GM12878 (cell line): ENCODE measurements at regions not wholly inside any gene's neighbourhood (a gene's known extent, or its start where the extent isn't known, plus 50 kb on each side); places are given as distances from the start of the nearest gene placed in this dataset.

ENCODE experiments used
- ATAC-seq: fragments of 200-7000 bp; cut with Tn5 transposase; 3 replicates; pipeline ENCODE4 v1.9.1; 2020; ENCODE audit warnings: mild to moderate bottlenecking, moderate library complexity
- BruUV-seq: library from RNA; stranded (reverse); fragments of 400-500 nt; replicated peaks from 2 replicates; lab custom pipeline; 2021; lab: Mats Ljungman, UMichigan
- CTCF ChIA-PET: fragments of 300-600 bp; sonication (Branson Sonifier 250); formaldehyde crosslinking; extraction: SDS; loops from one replicate; lab custom pipeline; 2021; ENCODE audit warnings: inconsistent platforms; lab: Yijun Ruan, JAX
- POLR2A ChIA-PET: fragments of 350-600 bp; formaldehyde crosslinking; extraction: SDS; loops from one replicate; lab custom pipeline; 2021; ENCODE audit warnings: inconsistent platforms; lab: Charles Lee
- RAD21 ChIA-PET: fragments of 300-600 bp; sonication (Branson Sonifier 250); formaldehyde crosslinking; loops from one replicate; lab custom pipeline; 2023; ENCODE audit warnings: antibody characterized with exemption; ENCODE audit not compliant: unreplicated experiment; lab: Charles Lee
- SMC1A ChIA-PET: fragments of 300-600 bp; sonication (Branson Sonifier 250); formaldehyde crosslinking; loops from one replicate; lab custom pipeline; 2023; ENCODE audit not compliant: unreplicated experiment, uncharacterized antibody; lab: Charles Lee
- DNase-seq: peaks from one replicate; pipeline ENCODE4 v3.0.0-alpha.2; 2011; ENCODE audit warnings: low read depth, low spot score
- FAIRE-seq: peaks from 3 replicates; lab custom pipeline; 2011; peaks lifted over from hg19 to GRCh38; lab: Jason Lieb, UNC
- H2AFZ ChIP-seq: 2 replicates; pipeline ENCODE4 v1.6.0; 2011; ENCODE audit warnings: low read depth, low read length, control low read depth; ENCODE audit not compliant: control insufficient read depth
- H3K27ac ChIP-seq: 2 replicates; pipeline ENCODE4 v1.5.1; 2011; ENCODE audit warnings: control low read depth; ENCODE audit not compliant: control insufficient read depth, insufficient read depth
- H3K27me3 ChIP-seq, 2 experiments: replicated peaks in 1 of 2; 2 replicates each; pipeline versions ENCODE4 v1.6.0 to v1.6.1; 2011; ENCODE audit warnings: low read length in 1 of 2; ENCODE audit not compliant: control insufficient read depth in 2 of 2, insufficient read depth in 2 of 2
- H3K36me3 ChIP-seq, 2 experiments: 2 replicates each; pipeline ENCODE4 v1.5.1; 2011; ENCODE audit warnings: low read length in 1 of 2; ENCODE audit not compliant: control insufficient read depth in 2 of 2, insufficient read depth in 2 of 2
- H3K4me1 ChIP-seq: 2 replicates; pipeline ENCODE4 v1.6.1; 2011; ENCODE audit warnings: mild to moderate bottlenecking, low read length, moderate library complexity, mixed read lengths; ENCODE audit not compliant: control insufficient read depth, insufficient read depth
- H3K4me2 ChIP-seq: 2 replicates; pipeline ENCODE4 v1.6.0; 2011; ENCODE audit warnings: control low read depth; ENCODE audit not compliant: control insufficient read depth, insufficient read depth
- H3K4me3 ChIP-seq: fragments of 200-600 bp; sonication (generic); 2 replicates; pipeline ENCODE4 v1.5.1; 2016
- H3K79me2 ChIP-seq: 2 replicates; pipeline ENCODE4 v1.6.0; 2011; ENCODE audit warnings: low read length; ENCODE audit not compliant: control insufficient read depth, insufficient read depth
- H3K9ac ChIP-seq: 2 replicates; pipeline ENCODE4 v1.8.0; 2011; ENCODE audit warnings: low read length, control low read depth, mixed read lengths; ENCODE audit not compliant: control insufficient read depth, insufficient read depth
- H3K9me3 ChIP-seq: replicated peaks from 3 replicates; pipeline ENCODE4 v1.5.1; 2011; ENCODE audit warnings: mild to moderate bottlenecking, low read length; ENCODE audit not compliant: control insufficient read depth, insufficient read depth
- H4K20me1 ChIP-seq: 2 replicates; pipeline ENCODE4 v1.6.0; 2011; ENCODE audit not compliant: control insufficient read depth, insufficient read depth
- CEBPZ ChIP-seq: fragments of 150-350 bp; IDR thresholded peaks from 2 replicates; pipeline ENCODE4 v1.6.1; 2016; ENCODE audit warnings: low read depth, low read length
- EP300 ChIP-seq, 2 experiments: fragments of 150-350 bp in 1 of 2; IDR thresholded peaks; 2 replicates each; pipeline ENCODE4 v1.6.1; 2011 to 2012; ENCODE audit warnings: low read depth in 2 of 2, low read length in 2 of 2, borderline replicate concordance in 1 of 2, improper control_type of control experiment in 1 of 2, inconsistent platforms in 1 of 2; ENCODE audit not compliant: control insufficient read depth in 1 of 2
- EZH2 ChIP-seq: IDR thresholded peaks from 2 replicates; pipeline ENCODE4 v1.6.1; 2012; ENCODE audit warnings: low read depth, mild to moderate bottlenecking, control low read depth, inconsistent platforms, low read length, borderline replicate concordance; ENCODE audit not compliant: control insufficient read depth
- IRF4 ChIP-seq: IDR thresholded peaks from 2 replicates; pipeline ENCODE4 v1.6.1; 2011; ENCODE audit warnings: low read depth, low read length
- JUNB ChIP-seq: IDR thresholded peaks from 2 replicates; pipeline ENCODE4 v1.6.1; 2016; ENCODE audit warnings: antibody characterized with exemption, mild to moderate bottlenecking
- KAT2A ChIP-seq: conservative IDR thresholded peaks from 2 replicates; pipeline ENCODE4 v1.6.1; 2011; ENCODE audit warnings: low read depth, low read length; ENCODE audit not compliant: control insufficient read depth
- MTA3 ChIP-seq: IDR thresholded peaks from 2 replicates; pipeline ENCODE4 v1.6.1; 2012; ENCODE audit warnings: low read length, inconsistent platforms, borderline replicate concordance
- MXI1 ChIP-seq: fragments of 150-350 bp; IDR thresholded peaks from 2 replicates; pipeline ENCODE4 v1.6.1; 2011; ENCODE audit warnings: low read depth, mild to moderate bottlenecking, inconsistent platforms, low read length, improper control_type of control experiment
- NKRF ChIP-seq: fragments of 450-650 bp; conservative IDR thresholded peaks from 2 replicates; pipeline ENCODE4 v1.6.1; 2017; ENCODE audit warnings: mild to moderate bottlenecking, moderate library complexity
- NR2C1 ChIP-seq: fragments of 450-650 bp; IDR thresholded peaks from 2 replicates; pipeline ENCODE4 v1.6.1; 2017; ENCODE audit warnings: antibody characterized with exemption, mild to moderate bottlenecking, moderate library complexity
- NR2C2 ChIP-seq: IDR thresholded peaks from 2 replicates; pipeline ENCODE4 v1.6.1; 2011; ENCODE audit warnings: borderline replicate concordance, low read depth; ENCODE audit not compliant: control insufficient read depth, insufficient read length
- RELA ChIP-seq: fragments of 450-650 bp; IDR thresholded peaks from 2 replicates; pipeline ENCODE4 v1.8.0; 2014; ENCODE audit warnings: borderline replicate concordance; ENCODE audit not compliant: partially characterized antibody
- ZBED1 ChIP-seq: IDR thresholded peaks from 2 replicates; pipeline ENCODE4 v1.6.1; 2016; ENCODE audit warnings: borderline replicate concordance
- ZNF207 ChIP-seq: fragments of 450-650 bp; IDR thresholded peaks from 2 replicates; pipeline ENCODE4 v1.6.1; 2014; ENCODE audit warnings: antibody characterized with exemption, mild to moderate bottlenecking, borderline replicate concordance
- WGBS: methylation state at CpG from one replicate; pipeline ENCODE4 v1.1.6; 2016; ENCODE audit warnings: low lambda C conversion rate; ENCODE audit not compliant: insufficient replicate concordance, insufficient coverage; ENCODE audit errors: missing lambda C conversion rate; 5-methylcytosine and 5-hydroxymethylcytosine counted together
- in situ Hi-C: fragments of 300-500 bp; cut with MboI; formaldehyde crosslinking; loops from 9 replicates; pipeline ENCODE4 v1.14.3; 2018; ENCODE audit warnings: mixed read lengths
- intact Hi-C: fragments of 100-400 bp; cut with micrococcal nuclease; formaldehyde crosslinking; loops from one replicate; pipeline ENCODE4 v1.14.2; 2022; ENCODE audit not compliant: unreplicated experiment

GRCh38 chr9:116074658-116075057, 78.9 kb upstream of the PAPPA start:
- in situ Hi-C loops: no loop called here
- no peaks in the 10 kb centered on the region for H4K20me1 ChIP-seq
- ChIA-PET SMC1A (interaction anchor here (0.6 kb wide), 1 partner anchor 375 kb away, joined by 3 read pairs; no protein-coding TSS in a partner anchor), CTCF (no interaction called here), RAD21 (no interaction called here), POLR2A (no interaction called here)
- no peaks in the 10 kb centered on the region for H3K79me2 ChIP-seq
- no TSS peak for BruUV-seq
- no peaks in the 10 kb centered on the region for H3K27me3 ChIP-seq
- H3K27ac ChIP-seq: no peak overlapping the region
- no peak for DNase-seq
- no peak for FAIRE-seq
- no peak overlapping the region for H2AFZ ChIP-seq
- H3K9me3 ChIP-seq: no peaks in the 10 kb centered on the region
- TF ChIP-seq NKRF (no peak), EZH2 (no peak)
- no peaks in the 10 kb centered on the region for H3K4me1 ChIP-seq
- no peak overlapping the region for H3K4me3 ChIP-seq
- H3K4me2 ChIP-seq: no peak overlapping the region
- no peak for ATAC-seq
- H3K36me3 ChIP-seq: no peaks in the 10 kb centered on the region
- intact Hi-C loops: loop anchor here (10.0 kb wide), 1 partner anchor 60 kb away; no protein-coding TSS in a partner anchor
- H3K9ac ChIP-seq: no peak overlapping the region

GRCh38 chr9:116075191-116075590, 78.4 kb upstream of the PAPPA start:
- Histone ChIP-seq H3K9ac (no peak overlapping the region), H3K4me3 (no peak overlapping the region), H3K9me3 (no peaks in the 10 kb centered on the region), H3K27ac (no peak overlapping the region), H3K79me2 (no peaks in the 10 kb centered on the region), H4K20me1 (no peaks in the 10 kb centered on the region), H3K4me2 (no peak overlapping the region), H3K4me1 (no peaks in the 10 kb centered on the region), H3K27me3 (no peaks in the 10 kb centered on the region), H2AFZ (no peak overlapping the region), H3K36me3 (no peaks in the 10 kb centered on the region)
- WGBS: 60% methylated on average over 5 of the region's 5 CpGs
- FAIRE-seq: no peak
- in situ Hi-C loops: no loop called here
- RAD21 ChIA-PET: no interaction called here
- intact Hi-C loops: loop anchor here (10.0 kb wide), 1 partner anchor 60 kb away; no protein-coding TSS in a partner anchor
- POLR2A ChIA-PET: no interaction called here
- no peak for DNase-seq
- no peak for ATAC-seq
- BruUV-seq: no TSS peak
- CTCF ChIA-PET: no interaction called here
- SMC1A ChIA-PET: no interaction called here
- TF ChIP-seq IRF4: no peak
- TF ChIP-seq JUNB: no peak
- no peak for TF ChIP-seq ZBED1
- no peak for TF ChIP-seq CEBPZ
- no peak for TF ChIP-seq ZNF207
- no peak for TF ChIP-seq MXI1
- no peak for TF ChIP-seq RELA
- TF ChIP-seq MTA3: no peak
- TF ChIP-seq KAT2A: no peak
- TF ChIP-seq EP300 (IDR thresholded peaks at IDR 0.05; ENCODE audit: borderline replicate concordance in 1 of 2, control insufficient read depth in 1 of 2, low read depth in 2 of 2, low read length in 2 of 2): no peak
- no peak for TF ChIP-seq NR2C1
- TF ChIP-seq EZH2: no peak
- no peak for TF ChIP-seq NR2C2
